ENCODE measurements at regions not wholly inside any gene's neighbourhood (a gene's known extent, or its start where the extent isn't known, plus 50 kb on each side); places are given as distances from the start of the nearest gene placed in this dataset.

DNA sequence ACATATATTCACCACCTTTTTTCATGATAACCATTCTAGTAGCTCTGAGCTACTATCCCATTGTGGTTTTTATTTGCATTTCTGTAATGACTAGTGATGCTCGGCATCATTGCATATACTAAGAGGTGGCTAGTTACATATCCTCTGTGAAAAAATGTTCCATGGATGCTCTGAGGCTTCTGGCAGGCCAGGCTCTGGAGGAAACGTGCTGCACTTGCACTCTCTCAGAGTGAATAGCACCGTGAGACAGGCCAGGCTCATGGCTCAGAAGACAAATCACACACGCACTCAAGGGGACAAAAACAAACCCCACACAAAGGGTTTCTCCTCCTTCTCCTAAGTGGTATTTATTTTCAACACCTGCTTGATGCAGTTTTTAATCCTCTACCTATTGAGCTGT is 1085.3 kb upstream of the CNTNAP5 start:
- Histone ChIP-seq H3K9me3 (ENCODE audit: control insufficient read depth in 4 of 4, insufficient read depth in 3 of 4, low read length in 3 of 4) (no peaks in the 10 kb centered on the region), H3K36me3 (ENCODE audit: control insufficient read depth in 4 of 4, insufficient read depth in 4 of 4, low read length in 4 of 4) (no peaks in the 10 kb centered on the region), H3K27ac (ENCODE audit: low read depth in 1 of 2, low read length in 1 of 2) (no peak overlapping the region), H3K4me3 (no peak overlapping the region), H3K9ac (ENCODE audit: insufficient read depth in 1 of 2, low read length in 2 of 2) (no peak overlapping the region), H3K4me1 (ENCODE audit: control insufficient read depth in 5 of 5, insufficient read depth in 5 of 5, low read length in 5 of 5) (no peaks in the 10 kb centered on the region), H3K27me3 (ENCODE audit: control insufficient read depth in 3 of 3, insufficient read depth in 3 of 3, low read length in 2 of 3) (no peaks in the 10 kb centered on the region)
- WGBS, 2 donors: 78 to 89% methylated on average over 4 of the region's 4 CpGs
- ATAC-seq (ENCODE audit: insufficient read depth, low FRiP score): no peak
- no peak for TF ChIP-seq CTCF (IDR thresholded peaks at IDR 0.05; ENCODE audit: control extremely low read depth, extremely low read depth)
- no peak for DNase-seq

- WGBS, 2 donors: 72 to 90% methylated on average over 2 of the region's 2 CpGs
- no peak overlapping the region for H3K9ac ChIP-seq (ENCODE audit: insufficient read depth in 1 of 2, low read length in 2 of 2)
- no peaks in the 10 kb centered on the region for H3K27me3 ChIP-seq (ENCODE audit: control insufficient read depth in 3 of 3, insufficient read depth in 3 of 3, low read length in 2 of 3)
- DNase-seq (no peak), ATAC-seq (ENCODE audit: insufficient read depth, low FRiP score) (no peak)
- H3K9me3 ChIP-seq (ENCODE audit: control insufficient read depth in 4 of 4, insufficient read depth in 3 of 4, low read length in 3 of 4): no peaks in the 10 kb centered on the region
- H3K27ac ChIP-seq (ENCODE audit: low read depth in 1 of 2, low read length in 1 of 2): no peak overlapping the region
- no peak for TF ChIP-seq CTCF (IDR thresholded peaks at IDR 0.05; ENCODE audit: control extremely low read depth, extremely low read depth)
- no peaks in the 10 kb centered on the region for H3K4me1 ChIP-seq (ENCODE audit: control insufficient read depth in 5 of 5, insufficient read depth in 5 of 5, low read length in 5 of 5)
- no peaks in the 10 kb centered on the region for H3K36me3 ChIP-seq (ENCODE audit: control insufficient read depth in 4 of 4, insufficient read depth in 4 of 4, low read length in 4 of 4)
- H3K4me3 ChIP-seq: no peak overlapping the region
Measured at GRCh38 chr2:122949523-122949922, 1075.6 kb upstream of the CNTNAP5 start.

- DNase-seq (no peak), ATAC-seq (ENCODE audit: insufficient read depth, low FRiP score) (no peak)
- H3K27me3 ChIP-seq (ENCODE audit: control insufficient read depth in 3 of 3, insufficient read depth in 3 of 3, low read length in 2 of 3): no peaks in the 10 kb centered on the region
- no peak overlapping the region for H3K27ac ChIP-seq (ENCODE audit: low read depth in 1 of 2, low read length in 1 of 2)
- H3K36me3 ChIP-seq (ENCODE audit: control insufficient read depth in 4 of 4, insufficient read depth in 4 of 4, low read length in 4 of 4): no peaks in the 10 kb centered on the region
- no peak overlapping the region for H3K9ac ChIP-seq (ENCODE audit: insufficient read depth in 1 of 2, low read length in 2 of 2)
- H3K4me3 ChIP-seq: no peak overlapping the region
- WGBS, 2 donors: 74 to 81% methylated on average over 4 of the region's 4 CpGs
- H3K9me3 ChIP-seq (ENCODE audit: control insufficient read depth in 4 of 4, insufficient read depth in 3 of 4, low read length in 3 of 4): no peaks in the 10 kb centered on the region
- no peaks in the 10 kb centered on the region for H3K4me1 ChIP-seq (ENCODE audit: control insufficient read depth in 5 of 5, insufficient read depth in 5 of 5, low read length in 5 of 5)
- TF ChIP-seq CTCF (IDR thresholded peaks at IDR 0.05; ENCODE audit: control extremely low read depth, extremely low read depth): no peak
Measured at GRCh38 chr2:122955776-122956175, 1069.3 kb upstream of the CNTNAP5 start.
